ENCODE measurements at regions not wholly inside any gene's neighbourhood (a gene's known extent, or its start where the extent isn't known, plus 50 kb on each side); places are given as distances from the start of the nearest gene placed in this dataset.

DNA sequence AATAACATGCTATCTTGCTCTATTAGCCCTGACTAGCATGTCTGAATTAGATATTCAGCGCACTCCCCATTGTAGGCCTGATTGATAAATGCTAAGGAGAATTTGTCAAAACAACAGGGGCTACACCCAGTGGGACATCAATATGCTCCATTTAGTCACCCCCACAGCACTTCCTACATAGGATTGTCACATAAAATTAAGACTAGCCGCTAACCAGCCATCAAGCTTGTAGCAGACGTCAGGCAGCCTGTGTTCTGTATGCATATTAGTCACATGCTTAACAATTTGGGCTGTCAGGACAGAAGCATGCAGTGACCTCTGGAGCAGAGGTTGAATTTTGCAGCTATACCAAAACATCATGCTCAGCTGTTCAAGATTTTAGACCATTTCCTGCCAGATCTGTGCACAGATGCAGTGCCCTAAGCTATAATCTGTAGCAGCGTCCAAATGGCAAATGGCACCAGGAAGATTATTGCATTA is 197.4 kb upstream of the ISL1 start:
- Histone ChIP-seq H3K4me1 (ENCODE audit: insufficient read depth) (no peaks in the 10 kb centered on the region), H3K27ac (no peak overlapping the region), H2AFZ (no peak overlapping the region), H3K36me3 (replicated peaks; ENCODE audit: insufficient read depth, low read depth) (no peaks in the 10 kb centered on the region), H3K27me3 (no peaks in the 10 kb centered on the region), H4K20me1 (ENCODE audit: insufficient read depth, poor library complexity, severe bottlenecking) (no peaks in the 10 kb centered on the region), H3K9me3 (ENCODE audit: low read depth) (no peaks in the 10 kb centered on the region), H3K79me2 (no peaks in the 10 kb centered on the region), H3K4me2 (no peak overlapping the region), H3K4me3 (no peak overlapping the region), H3K9me2 (replicated peaks; ENCODE audit: insufficient read depth) (no peaks in the 10 kb centered on the region)
- no peak for TF ChIP-seq EZH2phosphoT487 (IDR thresholded peaks at IDR 0.05; ENCODE audit: low read depth, severe bottlenecking, unreplicated experiment)
- TF ChIP-seq EZH2 (IDR thresholded peaks at IDR 0.05; ENCODE audit: borderline replicate concordance): no peak
- no peak for TF ChIP-seq CTCF (IDR thresholded peaks at IDR 0.05; ENCODE audit: poor library complexity)
- no peak for DNase-seq (ENCODE audit: low spot score)
- WGBS (ENCODE audit: low lambda C conversion rate, missing lambda C conversion rate): 66% methylated on average over 4 of the region's 4 CpGs

- Histone ChIP-seq H3K9me2 (replicated peaks; ENCODE audit: insufficient read depth) (no peaks in the 10 kb centered on the region), H3K4me1 (ENCODE audit: insufficient read depth) (no peaks in the 10 kb centered on the region), H4K20me1 (ENCODE audit: insufficient read depth, poor library complexity, severe bottlenecking) (no peaks in the 10 kb centered on the region), H3K27ac (no peak overlapping the region), H3K36me3 (replicated peaks; ENCODE audit: insufficient read depth, low read depth) (no peaks in the 10 kb centered on the region), H3K4me2 (no peak overlapping the region), H3K79me2 (no peaks in the 10 kb centered on the region), H3K4me3 (no peak overlapping the region), H2AFZ (no peak overlapping the region), H3K27me3 (no peaks in the 10 kb centered on the region), H3K9me3 (ENCODE audit: low read depth) (no peaks in the 10 kb centered on the region)
- TF ChIP-seq EZH2phosphoT487 (IDR thresholded peaks at IDR 0.05; ENCODE audit: low read depth, severe bottlenecking, unreplicated experiment) (no peak), EZH2 (IDR thresholded peaks at IDR 0.05; ENCODE audit: borderline replicate concordance) (no peak)
- WGBS (ENCODE audit: low lambda C conversion rate, missing lambda C conversion rate): 75% methylated on average over 6 of the region's 6 CpGs
- no peak for DNase-seq (ENCODE audit: low spot score)
Observed at GRCh38 chr5:51188001-51188591, 195.2 kb upstream of the ISL1 start.

DNA sequence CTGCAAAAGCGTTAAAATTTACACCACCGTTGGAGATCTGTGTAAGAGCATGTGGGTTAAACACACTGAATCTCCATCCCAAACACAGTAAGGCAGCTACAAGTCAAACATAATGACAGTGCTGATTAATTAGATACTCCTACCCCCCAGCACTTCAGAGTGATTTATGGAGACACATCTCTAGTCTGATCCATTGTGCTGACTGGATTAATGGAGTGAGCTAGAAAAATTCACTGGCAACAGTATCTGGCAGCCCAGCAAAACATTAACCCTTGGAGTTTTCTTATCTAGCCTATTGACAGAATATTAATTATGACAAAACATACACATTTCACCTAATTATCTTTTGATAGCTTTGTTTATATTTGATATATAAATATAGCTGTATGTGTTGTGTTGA is 188.6 kb upstream of the ISL1 start:
- Histone ChIP-seq H3K27me3 (no peaks in the 10 kb centered on the region), H3K4me3 (no peak overlapping the region), H4K20me1 (ENCODE audit: insufficient read depth, poor library complexity, severe bottlenecking) (no peaks in the 10 kb centered on the region), H3K27ac (no peak overlapping the region), H3K9me3 (ENCODE audit: low read depth) (no peaks in the 10 kb centered on the region), H2AFZ (no peak overlapping the region), H3K36me3 (replicated peaks; ENCODE audit: insufficient read depth, low read depth) (no peaks in the 10 kb centered on the region), H3K4me2 (no peak overlapping the region), H3K9me2 (replicated peaks; ENCODE audit: insufficient read depth) (no peaks in the 10 kb centered on the region), H3K4me1 (ENCODE audit: insufficient read depth) (no peaks in the 10 kb centered on the region), H3K79me2 (no peaks in the 10 kb centered on the region)
- TF ChIP-seq EZH2phosphoT487 (IDR thresholded peaks at IDR 0.05; ENCODE audit: low read depth, severe bottlenecking, unreplicated experiment) (no peak), EZH2 (IDR thresholded peaks at IDR 0.05; ENCODE audit: borderline replicate concordance) (no peak), CTCF (IDR thresholded peaks at IDR 0.05; ENCODE audit: poor library complexity) (no peak)
- 73% methylated on average over 2 of the region's 2 CpGs for WGBS (ENCODE audit: low lambda C conversion rate, missing lambda C conversion rate)
- DNase-seq (ENCODE audit: low spot score): no peak

GRCh38 chr5:51201024-51201423 is 182.2 kb upstream of the ISL1 start:
- H3K36me3 ChIP-seq (replicated peaks; ENCODE audit: insufficient read depth, low read depth): no peaks in the 10 kb centered on the region
- no peaks in the 10 kb centered on the region for H3K9me2 ChIP-seq (replicated peaks; ENCODE audit: insufficient read depth)
- no peaks in the 10 kb centered on the region for H4K20me1 ChIP-seq (ENCODE audit: insufficient read depth, poor library complexity, severe bottlenecking)
- no peaks in the 10 kb centered on the region for H3K79me2 ChIP-seq
- no peak for TF ChIP-seq EZH2phosphoT487 (IDR thresholded peaks at IDR 0.05; ENCODE audit: low read depth, severe bottlenecking, unreplicated experiment)
- no peak for TF ChIP-seq EZH2 (IDR thresholded peaks at IDR 0.05; ENCODE audit: borderline replicate concordance)
- TF ChIP-seq CTCF (IDR thresholded peaks at IDR 0.05; ENCODE audit: poor library complexity): no peak
- H3K4me1 ChIP-seq (ENCODE audit: insufficient read depth): no peaks in the 10 kb centered on the region
- H3K4me2 ChIP-seq: no peak overlapping the region
- no peaks in the 10 kb centered on the region for H3K27me3 ChIP-seq
- H3K4me3 ChIP-seq: no peak overlapping the region
- no peak overlapping the region for H2AFZ ChIP-seq
- no peaks in the 10 kb centered on the region for H3K9me3 ChIP-seq (ENCODE audit: low read depth)
- WGBS (ENCODE audit: low lambda C conversion rate, missing lambda C conversion rate): 84% methylated on average over 6 of the region's 6 CpGs
- H3K27ac ChIP-seq: no peak overlapping the region
- DNase-seq (ENCODE audit: low spot score): no peak

All from hepatocyte (in vitro differentiated cells).